ENCODE measurements at regions not wholly inside any gene's neighbourhood (a gene's known extent, or its start where the extent isn't known, plus 50 kb on each side); places are given as distances from the start of the nearest gene placed in this dataset.

DNA sequence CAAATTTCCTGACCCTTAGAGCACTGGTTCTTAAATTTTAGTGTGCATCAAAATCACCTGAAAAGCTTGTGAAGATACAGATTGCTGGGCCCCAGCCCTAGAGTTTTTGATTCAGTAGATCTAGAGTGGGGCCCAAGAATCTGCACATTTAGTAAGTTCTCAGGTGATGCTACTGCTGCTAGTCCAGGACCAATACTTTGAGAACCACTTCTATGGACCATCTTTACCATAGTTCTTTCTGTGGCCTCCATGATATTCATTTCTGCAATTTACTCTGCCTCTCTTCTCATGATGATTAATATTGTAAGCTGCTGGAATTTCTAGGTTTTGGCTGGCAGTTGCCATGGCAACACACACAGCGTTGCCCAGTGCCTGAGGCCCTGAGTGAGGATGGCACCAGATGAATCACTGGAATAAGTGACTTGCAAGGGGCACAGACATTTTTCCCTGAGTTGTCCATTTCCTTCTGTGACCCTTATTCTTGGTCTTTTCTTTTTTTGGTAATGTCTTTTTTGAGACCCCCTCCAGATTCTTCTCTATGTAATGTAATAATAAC, 83.6 kb downstream of the PPP1R2C start:
- H3K27me3 ChIP-seq (ENCODE audit: insufficient read depth, low read depth, severe bottlenecking), result peaks cover 6% of the 10 kb centered on the region
- TF ChIP-seq CTCF (IDR thresholded peaks at IDR 0.05; ENCODE audit: low read depth, low read length), result no peak
- no peaks in the 10 kb centered on the region for H3K9me3 ChIP-seq (ENCODE audit: severe bottlenecking)
- H3K27ac ChIP-seq, result no peak overlapping the region
- no peak for DNase-seq
- H3K4me3 ChIP-seq (ENCODE audit: low read depth, low read length), result no peak overlapping the region
- no peaks in the 10 kb centered on the region for H3K36me3 ChIP-seq

DNA sequence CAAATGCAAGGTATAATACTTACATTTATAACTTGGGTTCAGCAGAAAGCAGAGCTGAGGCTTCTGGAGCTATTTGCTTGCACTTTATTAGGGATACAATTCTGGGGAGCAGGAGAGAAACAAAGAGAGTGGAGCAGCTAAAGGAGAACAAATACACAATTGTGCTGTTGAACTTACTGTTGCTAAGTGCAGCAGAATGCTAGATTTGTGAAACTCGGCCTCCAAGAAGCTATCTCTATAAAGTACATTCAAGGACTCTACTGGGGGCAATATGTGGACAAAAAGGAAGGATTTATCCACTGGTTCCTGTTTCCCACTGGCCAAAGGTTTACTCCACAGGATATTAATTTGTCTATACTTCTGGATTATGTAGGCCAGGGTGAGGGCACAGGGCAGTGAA, 86.8 kb downstream of the PPP1R2C start:
- TF ChIP-seq CTCF (IDR thresholded peaks at IDR 0.05; ENCODE audit: low read depth, low read length), result no peak
- no peak overlapping the region for H3K4me3 ChIP-seq (ENCODE audit: low read depth, low read length)
- H3K27me3 ChIP-seq (ENCODE audit: insufficient read depth, low read depth, severe bottlenecking), result peaks cover 3% of the 10 kb centered on the region
- H3K9me3 ChIP-seq (ENCODE audit: severe bottlenecking), result no peaks in the 10 kb centered on the region
- H3K27ac ChIP-seq, result no peak overlapping the region
- H3K36me3 ChIP-seq, result no peaks in the 10 kb centered on the region
- DNase-seq, result no peak

DNA sequence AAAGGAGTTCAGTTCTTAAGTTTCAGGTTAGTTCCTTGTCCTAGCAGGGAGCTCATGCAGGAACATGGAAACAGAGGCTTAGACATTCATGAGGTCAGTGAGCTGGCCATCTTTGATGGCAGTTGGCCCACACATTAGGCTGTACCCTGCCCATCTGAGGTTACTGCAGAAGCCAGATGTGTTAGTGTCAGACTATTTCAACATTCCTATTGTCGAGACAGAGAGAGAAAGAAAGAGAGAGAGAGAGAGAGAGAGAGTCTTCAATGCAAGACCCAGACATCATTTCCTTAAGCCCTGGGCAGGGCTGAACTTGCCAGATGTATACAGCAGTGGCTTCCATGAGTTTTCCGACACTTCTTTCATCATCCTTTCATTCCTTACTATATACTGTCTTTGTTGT, 91.3 kb downstream of the PPP1R2C start:
- no peak overlapping the region for H3K4me3 ChIP-seq (ENCODE audit: low read depth, low read length)
- no peak overlapping the region for H3K27ac ChIP-seq
- no peaks in the 10 kb centered on the region for H3K36me3 ChIP-seq
- no peaks in the 10 kb centered on the region for H3K27me3 ChIP-seq (ENCODE audit: insufficient read depth, low read depth, severe bottlenecking)
- TF ChIP-seq CTCF (IDR thresholded peaks at IDR 0.05; ENCODE audit: low read depth, low read length), result no peak
- no peak for DNase-seq
- H3K9me3 ChIP-seq (ENCODE audit: severe bottlenecking), result no peaks in the 10 kb centered on the region

DNA sequence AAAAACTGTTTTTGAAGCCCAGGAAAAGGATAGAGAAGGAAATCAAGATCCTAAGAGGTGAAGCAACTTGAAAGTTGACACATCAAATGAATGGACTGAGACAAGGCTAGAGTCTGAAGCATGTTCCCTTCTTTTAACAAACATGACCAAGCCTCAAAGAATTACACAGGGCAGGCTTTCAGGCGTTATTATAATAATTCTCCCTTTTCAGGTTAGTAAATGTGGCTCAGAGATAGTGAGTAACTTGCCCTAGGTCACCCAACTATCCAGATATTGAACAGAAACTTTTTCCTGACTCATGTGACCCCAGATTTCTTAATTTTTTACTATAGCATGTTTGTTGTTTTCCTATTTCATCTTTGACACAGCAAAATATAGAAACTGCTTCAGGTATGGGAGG, 91.7 kb downstream of the PPP1R2C start:
- TF ChIP-seq CTCF (IDR thresholded peaks at IDR 0.05; ENCODE audit: low read depth, low read length), result no peak
- H3K36me3 ChIP-seq, result no peaks in the 10 kb centered on the region
- no peak for DNase-seq

GRCh38 chrX:42684065-42684464, 93.9 kb downstream of the PPP1R2C start:
- DNase-seq, result no peak
- Histone ChIP-seq H3K4me3 (ENCODE audit: low read depth, low read length) (no peak overlapping the region), H3K9me3 (ENCODE audit: severe bottlenecking) (no peaks in the 10 kb centered on the region), H3K36me3 (no peaks in the 10 kb centered on the region), H3K27me3 (ENCODE audit: insufficient read depth, low read depth, severe bottlenecking) (no peaks in the 10 kb centered on the region), H3K27ac (no peak overlapping the region)
- TF ChIP-seq CTCF (IDR thresholded peaks at IDR 0.05; ENCODE audit: low read depth, low read length), result no peak

More for the DNA sequence above, 91.7 kb downstream of the PPP1R2C start:
- no peaks in the 10 kb centered on the region for H3K27me3 ChIP-seq (ENCODE audit: insufficient read depth, low read depth, severe bottlenecking)
- H3K9me3 ChIP-seq (ENCODE audit: severe bottlenecking), result no peaks in the 10 kb centered on the region
- no peak overlapping the region for H3K4me3 ChIP-seq (ENCODE audit: low read depth, low read length)
- H3K27ac ChIP-seq, result no peak overlapping the region

DNA sequence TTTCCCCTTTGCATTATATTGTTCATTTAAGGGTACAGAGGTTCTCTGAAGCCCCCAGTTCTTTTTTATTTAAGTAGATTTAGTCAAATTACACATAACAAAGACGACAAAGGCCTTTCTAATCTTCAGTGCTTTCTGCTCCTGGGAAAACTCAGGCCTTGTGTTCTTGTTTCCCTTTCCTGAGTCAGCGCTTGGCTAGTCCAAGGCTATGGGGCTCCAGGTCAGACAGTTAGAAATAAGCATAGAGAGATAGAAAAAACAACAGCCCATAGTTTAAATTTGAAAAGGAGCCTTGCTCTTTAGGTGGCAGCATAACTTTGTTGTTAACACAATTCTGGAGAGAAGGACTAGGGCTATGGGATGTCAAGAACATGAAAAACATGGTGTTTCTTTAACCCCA, 97.3 kb downstream of the PPP1R2C start:
- no peak for TF ChIP-seq CTCF (IDR thresholded peaks at IDR 0.05; ENCODE audit: low read depth, low read length)
- Histone ChIP-seq H3K36me3 (no peaks in the 10 kb centered on the region), H3K27ac (no peak overlapping the region), H3K4me3 (ENCODE audit: low read depth, low read length) (no peak overlapping the region), H3K9me3 (ENCODE audit: severe bottlenecking) (no peaks in the 10 kb centered on the region), H3K27me3 (ENCODE audit: insufficient read depth, low read depth, severe bottlenecking) (no peaks in the 10 kb centered on the region)
- no peak for DNase-seq
